Brain microvascular endothelial cell (primary cell): ENCODE measurements at regions not wholly inside any gene's neighbourhood (a gene's known extent, or its start where the extent isn't known, plus 50 kb on each side); places are given as distances from the start of the nearest gene placed in this dataset.
A peak's percentile ranks its signal among the peaks of the same experiment; 100 is the strongest.
"Not testable (repeated sequence)": the region's sequence is repeated elsewhere in the genome, so short reads cannot be mapped to it uniquely, and the experiment has no call there.

Source experiments
- DNase-seq: peaks from one replicate; pipeline ENCODE4 v3.0.0-alpha.2; 2020
- H3K27ac ChIP-seq: fragments of 250-450 bp; sonication (Bioruptor Pico); 2 replicates; pipeline ENCODE4 v1.5.1; 2020; ENCODE audit warnings: mild to moderate bottlenecking, moderate library complexity
- H3K27me3 ChIP-seq: fragments of 250-450 bp; sonication (Bioruptor Pico); replicated peaks from 2 replicates; pipeline ENCODE4 v1.5.1; 2020; ENCODE audit warnings: mild to moderate bottlenecking
- H3K36me3 ChIP-seq: fragments of 250-450 bp; sonication (Bioruptor Pico); replicated peaks from 2 replicates; pipeline ENCODE4 v1.5.1; 2020; ENCODE audit warnings: mild to moderate bottlenecking
- H3K4me3 ChIP-seq: 2 replicates; pipeline ENCODE4 v1.5.1; 2011; ENCODE audit warnings: low read depth, mild to moderate bottlenecking, control low read depth, low read length, moderate library complexity
- in situ Hi-C: cut with HindIII; loops from 2 replicates; pipeline ENCODE4 v1.10.0; 2017; ENCODE audit warnings: low sequenced_read_pairs, low pct_ligation_motif_present
- TF ChIP-seq, protein P1 (sequence below): IDR thresholded peaks from 2 replicates; pipeline ENCODE4 v1.5.1; 2011; ENCODE audit warnings: low read depth, mild to moderate bottlenecking, moderate library complexity, low read length, control low read depth, inconsistent platforms; ENCODE audit errors: missing control alignments

DNA sequence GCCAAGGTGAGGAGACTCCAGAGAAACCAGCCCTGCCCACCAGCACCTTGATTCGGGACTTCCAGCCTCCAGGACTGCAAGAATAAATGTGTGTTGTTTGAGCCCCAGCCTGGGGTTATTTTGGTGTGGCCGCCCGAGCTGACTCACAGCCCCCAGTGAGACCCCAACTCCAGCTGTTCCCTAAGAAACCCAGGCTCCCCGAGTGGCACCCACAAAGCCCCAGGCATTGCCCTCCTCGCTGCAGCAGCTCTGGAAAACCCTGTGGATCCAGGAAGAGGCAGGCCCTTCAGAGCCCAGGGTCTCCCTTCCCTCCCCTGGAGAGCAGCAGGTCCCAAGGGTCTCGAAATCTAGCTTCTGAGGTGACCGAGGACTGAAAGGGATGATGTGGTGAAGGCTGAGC is 69.2 kb upstream of the PPP1R26 start:
- DNase-seq: no peak
- Histone ChIP-seq H3K4me3 (no peak overlapping the region), H3K27me3 (no peaks in the 10 kb centered on the region), H3K36me3 (no peaks in the 10 kb centered on the region), H3K27ac (no peak overlapping the region)
- in situ Hi-C loops: no loop called here
- TF ChIP-seq, protein P1, sequence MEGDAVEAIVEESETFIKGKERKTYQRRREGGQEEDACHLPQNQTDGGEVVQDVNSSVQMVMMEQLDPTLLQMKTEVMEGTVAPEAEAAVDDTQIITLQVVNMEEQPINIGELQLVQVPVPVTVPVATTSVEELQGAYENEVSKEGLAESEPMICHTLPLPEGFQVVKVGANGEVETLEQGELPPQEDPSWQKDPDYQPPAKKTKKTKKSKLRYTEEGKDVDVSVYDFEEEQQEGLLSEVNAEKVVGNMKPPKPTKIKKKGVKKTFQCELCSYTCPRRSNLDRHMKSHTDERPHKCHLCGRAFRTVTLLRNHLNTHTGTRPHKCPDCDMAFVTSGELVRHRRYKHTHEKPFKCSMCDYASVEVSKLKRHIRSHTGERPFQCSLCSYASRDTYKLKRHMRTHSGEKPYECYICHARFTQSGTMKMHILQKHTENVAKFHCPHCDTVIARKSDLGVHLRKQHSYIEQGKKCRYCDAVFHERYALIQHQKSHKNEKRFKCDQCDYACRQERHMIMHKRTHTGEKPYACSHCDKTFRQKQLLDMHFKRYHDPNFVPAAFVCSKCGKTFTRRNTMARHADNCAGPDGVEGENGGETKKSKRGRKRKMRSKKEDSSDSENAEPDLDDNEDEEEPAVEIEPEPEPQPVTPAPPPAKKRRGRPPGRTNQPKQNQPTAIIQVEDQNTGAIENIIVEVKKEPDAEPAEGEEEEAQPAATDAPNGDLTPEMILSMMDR: no peak

DNA sequence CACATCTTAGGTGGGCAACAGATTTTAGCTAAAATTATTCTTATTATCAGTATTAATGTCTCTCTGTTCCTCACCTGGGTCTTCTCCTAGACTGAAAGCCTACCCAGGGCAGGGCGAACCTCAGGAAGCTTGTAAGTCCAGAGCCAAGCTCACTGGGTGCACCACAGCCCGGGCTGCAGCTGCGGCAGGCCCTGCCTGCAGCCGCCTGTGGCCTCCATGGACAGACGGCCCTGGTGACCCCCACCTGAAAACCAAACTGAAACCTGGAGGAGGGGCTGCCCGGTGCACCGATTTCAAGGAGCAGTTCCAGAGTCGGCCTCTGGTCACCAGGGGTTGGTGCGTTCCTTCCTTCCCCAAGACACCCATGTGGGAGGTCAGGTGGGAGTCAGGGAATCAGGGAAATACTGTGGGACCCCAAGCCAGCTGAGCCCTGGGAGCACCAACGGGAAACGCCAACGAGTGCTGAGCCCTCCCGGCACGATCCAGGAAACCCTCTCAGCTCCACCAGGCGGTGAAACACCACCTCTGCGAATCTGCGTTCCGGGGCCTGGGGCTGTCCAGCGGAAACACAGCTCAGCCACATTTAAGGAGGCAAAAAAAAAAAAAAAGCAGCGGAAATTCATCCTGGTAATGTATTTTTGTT is 68.6 kb upstream of the PPP1R26 start:
- Histone ChIP-seq H3K4me3 (no peak overlapping the region), H3K36me3 (no peaks in the 10 kb centered on the region), H3K27ac (no peak overlapping the region), H3K27me3 (no peaks in the 10 kb centered on the region)
- TF ChIP-seq, protein P1: no peak
- in situ Hi-C loops: no loop called here
- no peak for DNase-seq

- DNase-seq: not testable (repeated sequence)
Observed at GRCh38 chr9:135411605-135412004, 68.0 kb upstream of the PPP1R26 start.

GRCh38 chr9:135412315-135413085 is 67.1 kb upstream of the PPP1R26 start:
- in situ Hi-C loops, H3K27ac ChIP-seq, H3K4me3 ChIP-seq, H3K27me3 ChIP-seq, H3K36me3 ChIP-seq: not testable (repeated sequence)
- DNase-seq: peak; percentile 15
- TF ChIP-seq, protein P1: peak; percentile 76

More at GRCh38 chr9:135411605-135412004, 68.0 kb upstream of the PPP1R26 start:
- H3K36me3 ChIP-seq, H3K4me3 ChIP-seq, H3K27ac ChIP-seq, in situ Hi-C loops, H3K27me3 ChIP-seq: not testable (repeated sequence)

- Histone ChIP-seq H3K27me3 (no peaks in the 10 kb centered on the region), H3K27ac (no peak overlapping the region), H3K36me3 (no peaks in the 10 kb centered on the region), H3K4me3 (no peak overlapping the region)
- DNase-seq: no peak
- in situ Hi-C loops: no loop called here
- TF ChIP-seq, protein P1: no peak
Observed at GRCh38 chr9:135413086-135413375, 66.6 kb upstream of the PPP1R26 start.

DNA sequence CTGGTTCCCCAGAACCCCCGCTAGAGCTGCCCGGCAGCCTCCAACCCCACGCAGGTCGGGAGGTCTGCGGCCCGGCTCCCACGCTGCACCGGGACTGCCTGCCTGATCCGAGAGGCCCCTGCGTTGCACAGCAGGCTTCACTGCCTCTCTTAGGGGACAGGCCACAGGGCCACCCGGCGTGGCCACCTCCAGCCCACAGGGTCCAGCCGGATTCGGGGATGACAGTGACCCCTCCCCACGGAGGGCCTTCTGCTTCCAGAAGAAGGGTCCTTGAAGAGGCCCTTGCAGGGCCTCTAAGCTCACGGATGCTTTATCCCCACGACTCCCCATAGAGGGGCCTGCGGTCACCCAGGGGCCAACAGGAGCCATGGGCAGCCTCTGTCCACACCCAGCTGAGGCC is 66.1 kb upstream of the PPP1R26 start:
- Histone ChIP-seq H3K36me3 (no peaks in the 10 kb centered on the region), H3K27ac (no peak overlapping the region), H3K27me3 (no peaks in the 10 kb centered on the region), H3K4me3 (no peak overlapping the region)
- TF ChIP-seq, protein P1: no peak
- no peak for DNase-seq
- in situ Hi-C loops: no loop called here
